ENCODE measurements at regions not wholly inside any gene's neighbourhood (a gene's known extent, or its start where the extent isn't known, plus 50 kb on each side); places are given as distances from the start of the nearest gene placed in this dataset.
A peak's percentile ranks its signal among the peaks of the same experiment; 100 is the strongest.
"Not testable (repeated sequence)": the region's sequence is repeated elsewhere in the genome, so short reads cannot be mapped to it uniquely, and the experiment has no call there.

DNA sequence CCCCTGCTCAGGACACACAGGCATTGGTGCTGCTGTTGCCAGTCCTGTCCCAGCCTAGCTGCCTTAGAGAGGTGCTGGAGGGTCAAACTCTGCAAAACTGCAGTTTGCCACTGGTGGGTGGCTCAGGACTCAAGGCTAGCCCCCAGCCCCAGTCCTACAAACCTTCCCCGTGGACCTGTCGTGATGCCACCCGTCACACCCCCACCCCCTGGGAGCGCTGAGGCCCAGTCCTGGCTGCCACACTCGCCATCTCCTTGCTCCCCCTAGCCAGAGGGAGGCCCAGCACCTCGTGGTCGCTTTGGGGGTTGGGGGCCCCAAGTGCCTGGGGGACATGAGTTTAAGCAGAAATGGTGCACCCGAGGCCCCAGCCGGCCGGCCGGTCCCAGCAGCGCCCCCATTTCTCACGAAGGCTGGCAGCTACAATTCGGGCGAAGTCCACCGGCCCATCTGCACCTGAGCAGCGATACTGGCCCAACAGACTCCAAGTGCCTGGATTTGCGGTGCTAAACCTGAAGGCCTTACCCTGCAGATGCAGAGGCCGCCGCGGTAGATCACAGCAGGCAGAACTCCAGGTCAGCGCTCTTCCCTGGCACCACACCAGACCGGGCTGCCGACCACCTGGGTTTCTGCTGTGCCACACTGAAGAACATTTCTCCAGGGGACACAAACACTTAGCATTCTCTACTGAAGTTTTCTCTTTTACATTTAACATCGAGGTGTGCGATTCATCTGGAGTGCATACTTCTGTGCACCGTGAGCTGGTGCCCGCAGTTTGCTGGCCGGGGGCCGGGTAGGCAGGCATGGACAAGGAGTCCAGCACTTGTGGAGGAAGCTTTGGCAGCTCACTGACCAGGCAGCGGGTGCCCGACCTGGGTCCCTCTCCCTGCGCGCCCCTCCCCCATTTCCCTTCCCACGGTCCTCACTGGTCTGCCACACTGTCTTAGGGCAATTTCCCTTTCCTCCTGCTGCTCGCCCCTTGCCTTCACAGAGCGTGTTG, 130.0 kb downstream of the KCNJ12 start:
- TF ChIP-seq POLR2AphosphoS5 (IDR thresholded peaks at IDR 0.05) (no peak), POLR2A (IDR thresholded peaks at IDR 0.05) (no peak)
- TF ChIP-seq, protein P1, sequence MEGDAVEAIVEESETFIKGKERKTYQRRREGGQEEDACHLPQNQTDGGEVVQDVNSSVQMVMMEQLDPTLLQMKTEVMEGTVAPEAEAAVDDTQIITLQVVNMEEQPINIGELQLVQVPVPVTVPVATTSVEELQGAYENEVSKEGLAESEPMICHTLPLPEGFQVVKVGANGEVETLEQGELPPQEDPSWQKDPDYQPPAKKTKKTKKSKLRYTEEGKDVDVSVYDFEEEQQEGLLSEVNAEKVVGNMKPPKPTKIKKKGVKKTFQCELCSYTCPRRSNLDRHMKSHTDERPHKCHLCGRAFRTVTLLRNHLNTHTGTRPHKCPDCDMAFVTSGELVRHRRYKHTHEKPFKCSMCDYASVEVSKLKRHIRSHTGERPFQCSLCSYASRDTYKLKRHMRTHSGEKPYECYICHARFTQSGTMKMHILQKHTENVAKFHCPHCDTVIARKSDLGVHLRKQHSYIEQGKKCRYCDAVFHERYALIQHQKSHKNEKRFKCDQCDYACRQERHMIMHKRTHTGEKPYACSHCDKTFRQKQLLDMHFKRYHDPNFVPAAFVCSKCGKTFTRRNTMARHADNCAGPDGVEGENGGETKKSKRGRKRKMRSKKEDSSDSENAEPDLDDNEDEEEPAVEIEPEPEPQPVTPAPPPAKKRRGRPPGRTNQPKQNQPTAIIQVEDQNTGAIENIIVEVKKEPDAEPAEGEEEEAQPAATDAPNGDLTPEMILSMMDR (IDR thresholded peaks at IDR 0.05 in 8 of 11, conservative IDR thresholded peaks at IDR 0.05 in 3 of 11), result no peak
- Histone ChIP-seq H3K27ac (no peak overlapping the region), H3K4me3 (no peak overlapping the region), H3K4me1 (peaks cover 0 to 11% (median 4%) of the 10 kb centered on the region in 6 donors), H3K27me3 (replicated peaks in 1 of 7) (peaks cover 0 to 21% (median 1%) of the 10 kb centered on the region in 7 donors), H3K9me3 (no peaks in the 10 kb centered on the region), H3K36me3 (no peaks in the 10 kb centered on the region)
- WGBS, 5 donors, result 86 to 92% (median 90%) methylated on average over 35 to 37 of the region's 37 CpGs
- intact Hi-C loops (cut with DNase I; ENCODE audit: low total_unique reads), result no loop called here
- DNase-seq, result no peak

DNA sequence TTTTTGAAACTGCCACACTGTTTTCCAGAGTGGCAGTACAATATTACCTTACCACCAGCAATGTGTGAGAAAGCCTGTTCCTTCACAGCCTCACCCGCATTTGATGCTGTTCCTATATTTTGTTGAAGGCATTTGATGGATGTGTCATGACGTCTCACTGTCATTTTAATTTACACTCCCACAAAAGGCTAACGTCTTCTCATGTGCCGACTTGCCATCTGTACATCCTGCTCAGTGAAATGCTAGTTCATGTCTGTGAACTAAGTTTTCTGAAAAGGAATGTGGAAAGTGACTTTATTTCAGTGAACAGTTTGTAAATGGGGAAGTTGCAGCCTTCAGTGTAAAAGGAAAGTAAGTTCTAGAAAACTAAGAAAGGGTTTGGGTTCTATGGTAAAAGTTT, 131.6 kb downstream of the KCNJ12 start:
- H3K27ac ChIP-seq; DNase-seq; intact Hi-C loops (cut with DNase I; ENCODE audit: low total_unique reads); H3K9me3 ChIP-seq; H3K36me3 ChIP-seq; H3K4me3 ChIP-seq: not testable (repeated sequence)
- peaks cover 0 to 31% (median 6%) of the 10 kb centered on the region in 7 donors for H3K27me3 ChIP-seq (replicated peaks in 1 of 7)
- WGBS, 5 donors, result 23 to 39% (median 31%) methylated on average over 4 of the region's 4 CpGs
- peaks cover 0 to 28% (median 17%) of the 10 kb centered on the region in 6 donors for H3K4me1 ChIP-seq

DNA sequence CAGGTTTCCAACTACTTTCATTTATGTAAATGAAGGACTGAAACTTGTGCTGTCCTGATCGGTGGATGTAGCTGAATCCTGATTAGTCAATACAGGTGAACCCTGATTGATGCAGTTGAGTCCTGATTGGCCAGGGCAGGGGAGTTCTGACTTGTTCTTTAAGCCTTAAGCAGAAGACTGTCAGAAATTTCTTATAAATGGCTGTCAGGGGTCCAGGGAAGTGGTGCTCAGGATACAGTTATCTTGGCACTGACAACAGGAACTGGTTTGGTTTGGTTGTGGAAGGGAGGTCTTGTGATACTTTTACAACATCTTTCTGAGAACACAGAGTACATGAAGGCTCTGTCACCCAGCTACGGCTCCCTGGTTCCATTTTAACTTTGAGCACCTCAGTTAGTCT, 132.1 kb downstream of the KCNJ12 start:
- no peaks in the 10 kb centered on the region for H3K9me3 ChIP-seq
- no peak overlapping the region for H3K27ac ChIP-seq
- H3K27me3 ChIP-seq (replicated peaks in 1 of 7), result peaks cover 0 to 31% (median 6%) of the 10 kb centered on the region in 7 donors
- TF ChIP-seq POLR2A (IDR thresholded peaks at IDR 0.05) (no peak), POLR2AphosphoS5 (IDR thresholded peaks at IDR 0.05) (no peak)
- TF ChIP-seq, protein P1 (IDR thresholded peaks at IDR 0.05 in 8 of 11, conservative IDR thresholded peaks at IDR 0.05 in 3 of 11), result no peak
- H3K4me3 ChIP-seq, result no peak overlapping the region
- intact Hi-C loops (cut with DNase I; ENCODE audit: low total_unique reads), result no loop called here
- H3K4me1 ChIP-seq, result peaks cover 0 to 32% (median 20%) of the 10 kb centered on the region in 6 donors
- 43 to 57% (median 45%) methylated on average over 2 of the region's 2 CpGs for WGBS, 5 donors
- H3K36me3 ChIP-seq, result no peaks in the 10 kb centered on the region
- no peak for DNase-seq

DNA sequence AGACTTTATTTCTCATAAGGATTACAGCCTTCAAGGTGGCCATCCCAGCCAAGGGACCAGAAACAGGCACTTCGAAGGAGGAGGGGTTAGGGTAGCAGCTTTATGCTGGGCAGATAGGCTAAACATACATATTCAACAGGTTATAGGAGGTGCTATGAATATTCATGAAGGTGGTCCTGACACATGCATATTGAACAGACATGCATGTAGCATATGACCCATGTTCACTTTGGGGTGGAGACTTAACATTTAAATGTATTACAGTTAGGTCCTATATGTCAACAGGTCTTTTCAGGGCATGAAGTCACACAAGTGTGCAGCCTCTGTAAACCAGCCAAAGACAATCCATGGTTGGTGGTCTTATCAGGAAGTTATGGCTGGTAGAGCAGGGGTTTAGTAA, 133.2 kb downstream of the KCNJ12 start:
- H3K36me3 ChIP-seq; H3K27ac ChIP-seq; H3K4me3 ChIP-seq; intact Hi-C loops (cut with DNase I; ENCODE audit: low total_unique reads); DNase-seq; H3K9me3 ChIP-seq: not testable (repeated sequence)
- Histone ChIP-seq H3K4me1 (peaks cover 0 to 32% (median 20%) of the 10 kb centered on the region in 6 donors), H3K27me3 (replicated peaks in 1 of 7) (peaks cover 0 to 38% (median 6%) of the 10 kb centered on the region in 7 donors)
- WGBS, 5 donors, result 57 to 97% (median 94%) methylated on average over 1 of the region's 1 CpG

DNA sequence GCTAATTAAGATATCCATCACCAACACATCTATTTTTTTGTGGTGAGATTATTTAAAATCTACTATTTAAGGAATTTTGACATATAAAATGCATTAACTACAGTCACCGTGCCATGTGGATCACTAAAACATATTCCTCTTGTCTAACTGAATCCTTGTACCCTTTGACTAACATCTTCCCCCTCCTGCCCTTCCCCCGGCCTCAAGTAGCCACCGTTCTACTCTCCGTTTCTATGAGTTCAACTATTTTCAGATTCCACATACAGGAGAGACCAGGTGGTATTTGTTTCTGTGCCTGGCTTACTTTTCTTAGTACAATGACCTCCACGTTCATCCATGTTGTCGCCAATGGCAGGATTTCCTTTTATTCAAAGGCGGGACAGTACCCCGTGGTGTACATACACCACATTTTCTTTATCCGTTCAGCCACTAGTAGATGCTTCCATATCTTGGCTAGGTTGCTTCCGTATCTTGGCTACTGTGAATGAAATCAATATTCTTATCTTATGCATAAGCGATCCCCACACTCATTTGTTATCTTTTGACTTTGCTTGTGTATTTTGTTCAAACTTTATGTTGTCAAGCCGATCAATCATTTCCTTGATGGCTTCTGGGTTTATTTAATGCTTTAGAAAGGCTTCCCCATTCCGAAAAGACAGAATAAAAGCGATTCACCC, 134.7 kb downstream of the KCNJ12 start:
- intact Hi-C loops (cut with DNase I; ENCODE audit: low total_unique reads), result loop anchor here (2.0 to 5.0 kb wide), 2 partner anchors 54 to 394 kb away; no protein-coding TSS in a partner anchor
- TF ChIP-seq POLR2A (IDR thresholded peaks at IDR 0.05) (no peak), POLR2AphosphoS5 (IDR thresholded peaks at IDR 0.05) (no peak)

More for the DNA sequence above, 134.7 kb downstream of the KCNJ12 start:
- H3K4me3 ChIP-seq, result peak overlapping the region; percentile 39 to 70 (median 48)
- peaks cover 0 to 30% (median 6%) of the 10 kb centered on the region in 7 donors for H3K27me3 ChIP-seq (replicated peaks in 1 of 7)
- no peak for DNase-seq
- H3K27ac ChIP-seq, result peak overlapping the region; percentile 27 to 79 (median 64)
- WGBS, 5 donors, result 26 to 34% (median 29%) methylated on average over 14 of the region's 14 CpGs
- no peaks in the 10 kb centered on the region for H3K36me3 ChIP-seq
- peaks cover 0 to 32% (median 20%) of the 10 kb centered on the region in 6 donors for H3K4me1 ChIP-seq
- no peaks in the 10 kb centered on the region for H3K9me3 ChIP-seq
